HCT116 (cell line): ENCODE measurements at regions not wholly inside any gene's neighbourhood (a gene's known extent, or its start where the extent isn't known, plus 50 kb on each side); places are given as distances from the start of the nearest gene placed in this dataset.

Experiments used
- ATAC-seq: fragments of 200-7000 bp; cut with Tn5 transposase; 2 replicates; pipeline ENCODE4 v1.9.1; 2020; ENCODE audit warnings: mild to moderate bottlenecking, moderate library complexity
- BruUV-seq: library from RNA; stranded (reverse); fragments of 400-500 nt; replicated peaks from 2 replicates; lab custom pipeline; 2021; lab: Mats Ljungman, UMichigan
- CTCF ChIA-PET: fragments of 300-600 bp; sonication (Branson Sonifier 250); formaldehyde crosslinking; loops from one replicate; lab custom pipeline; 2021; ENCODE audit warnings: antibody characterized with exemption; lab: Charles Lee
- POLR2A ChIA-PET: fragments of 300-600, 350-600 bp; sonication (Branson Sonifier 250); formaldehyde crosslinking; loops from one replicate; lab custom pipeline; 2021; ENCODE audit warnings: antibody characterized with exemption; lab: Charles Lee
- RAD21 ChIA-PET, 2 experiments: fragments of 300-600 bp; sonication (Branson Sonifier 250); formaldehyde crosslinking; loops; one replicate each; lab custom pipeline; 2023; ENCODE audit warnings: low total read pairs in 2 of 2; ENCODE audit not compliant: uncharacterized antibody in 2 of 2, unreplicated experiment in 2 of 2, low non-redundant PET in 1 of 2; lab: Charles Lee
- DNase-seq: peaks from one replicate; pipeline ENCODE4 v3.0.0-alpha.2; 2010; ENCODE audit warnings: low read depth, low spot score
- H2AFZ ChIP-seq: fragments of 200-600 bp; shearing (Covaris generic), sonication (generic); 2 replicates; pipeline ENCODE4 v1.6.1; 2017; ENCODE audit warnings: low read depth, mixed run types, mixed read lengths, antibody characterized with exemption, low read length; ENCODE audit not compliant: poor library complexity, severe bottlenecking
- H3K27ac ChIP-seq: 2 replicates; pipeline ENCODE4 v1.5.1; 2012; ENCODE audit warnings: low read depth, low read length
- H3K27me3 ChIP-seq: fragments of 200-600 bp; sonication (generic); 2 replicates; pipeline ENCODE4 v1.6.1; 2016; ENCODE audit warnings: mixed run types, low read length, mixed read lengths; ENCODE audit not compliant: insufficient read depth
- H3K36me3 ChIP-seq, 2 experiments: fragments of 200-500 bp in 1 of 2; fragments of 200-600 bp in 1 of 2; sonication (Bioruptor generic) in 1 of 2; sonication (generic) in 1 of 2; 2 replicates each; pipeline versions ENCODE4 v1.5.1 to v1.6.1; 2014 to 2016; ENCODE audit warnings: low read length in 2 of 2, inconsistent platforms in 1 of 2, mixed read lengths in 1 of 2, mixed run types in 1 of 2; ENCODE audit not compliant: insufficient read depth in 2 of 2, control insufficient read depth in 1 of 2
- H3K4me1 ChIP-seq, 2 experiments: fragments of 200-600 bp in 1 of 2; sonication (generic) in 1 of 2; 2 replicates each; pipeline versions ENCODE4 v1.5.1 to v1.6.1; 2012 to 2017; ENCODE audit warnings: low read length in 2 of 2, inconsistent platforms in 1 of 2, mild to moderate bottlenecking in 1 of 2, mixed read lengths in 1 of 2, mixed run types in 1 of 2, moderate library complexity in 1 of 2; ENCODE audit not compliant: insufficient read depth in 2 of 2, control insufficient read depth in 1 of 2
- H3K4me2 ChIP-seq: fragments of 200-600 bp; sonication (generic); 2 replicates; pipeline ENCODE4 v1.6.1; 2017; ENCODE audit warnings: mixed run types, low read length, mixed read lengths
- H3K4me3 ChIP-seq, 2 experiments: fragments of 200-600 bp in 1 of 2; sonication (generic) in 1 of 2; replicated peaks in 1 of 2; 2 replicates each; pipeline ENCODE4 v1.5.1; 2011 to 2016; ENCODE audit warnings: low read length in 2 of 2, control low read depth in 1 of 2, low read depth in 1 of 2, mild to moderate bottlenecking in 1 of 2, mixed read lengths in 1 of 2, mixed run types in 1 of 2
- H3K79me2 ChIP-seq: fragments of 200-600 bp; sonication (generic); 2 replicates; pipeline ENCODE4 v1.6.1; 2017; ENCODE audit warnings: mild to moderate bottlenecking, mixed run types, low read length, moderate library complexity, mixed read lengths; ENCODE audit not compliant: insufficient read depth
- H3K9ac ChIP-seq: fragments of 200-600 bp; sonication (generic); 2 replicates; pipeline ENCODE4 v1.6.1; 2016; ENCODE audit warnings: low read length, mixed read lengths
- H3K9me2 ChIP-seq: fragments of 200-600 bp; sonication (generic), shearing (Covaris generic); 2 replicates; pipeline ENCODE4 v1.6.1; 2017; ENCODE audit warnings: mixed run types, mild to moderate bottlenecking, moderate library complexity; ENCODE audit not compliant: insufficient read depth
- H3K9me3 ChIP-seq, 2 experiments: fragments of 200-500 bp in 1 of 2; fragments of 200-600 bp in 1 of 2; sonication (Bioruptor generic) in 1 of 2; sonication (generic) in 1 of 2; 2 replicates each; pipeline ENCODE4 v1.6.1; 2014 to 2017; ENCODE audit warnings: low read length in 2 of 2, mixed read lengths in 2 of 2, inconsistent platforms in 1 of 2, low read depth in 1 of 2, mild to moderate bottlenecking in 1 of 2, mixed run types in 1 of 2, moderate library complexity in 1 of 2; ENCODE audit not compliant: control insufficient read depth in 1 of 2, insufficient read depth in 1 of 2
- H4K20me1 ChIP-seq: fragments of 200-600 bp; sonication (generic), shearing (Covaris generic); 2 replicates; pipeline ENCODE4 v1.6.1; 2017; ENCODE audit warnings: mixed run types, mild to moderate bottlenecking, moderate library complexity; ENCODE audit not compliant: insufficient read depth
- CBX3 ChIP-seq: IDR thresholded peaks from 2 replicates; pipeline ENCODE4 v1.6.1; 2012; ENCODE audit warnings: low read depth
- CTCF ChIP-seq, 3 experiments: fragments of 200-600 bp in 1 of 3; sonication (generic) in 1 of 3; IDR thresholded peaks in 2 of 3; conservative IDR thresholded peaks in 1 of 3; 2 replicates each; pipeline ENCODE4 v1.5.1; 2012 to 2017; ENCODE audit warnings: low read depth in 2 of 3, low read length in 2 of 3, antibody characterized with exemption in 1 of 3, borderline replicate concordance in 1 of 3, control low read depth in 1 of 3, mild to moderate bottlenecking in 1 of 3, mixed read lengths in 1 of 3, mixed run types in 1 of 3, moderate library complexity in 1 of 3; ENCODE audit not compliant: insufficient read depth in 1 of 3
- EGR1 ChIP-seq: IDR thresholded peaks from 2 replicates; pipeline ENCODE4 v1.6.1; 2012; ENCODE audit warnings: low read depth
- EZH2phosphoT487 ChIP-seq: fragments of 200-600 bp; IDR thresholded peaks from 2 replicates; pipeline ENCODE4 v1.6.1; 2018; ENCODE audit warnings: antibody characterized with exemption, borderline replicate concordance
- POLR2A ChIP-seq: IDR thresholded peaks from 2 replicates; pipeline ENCODE4 v1.7.0; 2011; ENCODE audit warnings: borderline replicate concordance; ENCODE audit not compliant: insufficient read depth, insufficient read length; ENCODE audit errors: extremely low read depth
- RAD21 ChIP-seq: IDR thresholded peaks from 2 replicates; pipeline ENCODE4 v1.6.1; 2012; ENCODE audit warnings: low read depth, mild to moderate bottlenecking
- SRF ChIP-seq: IDR thresholded peaks from 2 replicates; pipeline ENCODE4 v1.6.1; 2012; ENCODE audit warnings: low read depth
- intact Hi-C: fragments of 100-400 bp; cut with micrococcal nuclease; formaldehyde crosslinking; loops from 2 replicates; pipeline ENCODE4 v1.10.0; 2022

- no TSS peak for BruUV-seq
- no peak overlapping the region for H3K9ac ChIP-seq
- no peak for TF ChIP-seq RAD21
- H3K9me3 ChIP-seq: no peaks in the 10 kb centered on the region
- H3K36me3 ChIP-seq: no peaks in the 10 kb centered on the region
- no peaks in the 10 kb centered on the region for H3K27me3 ChIP-seq
- POLR2A ChIA-PET: no interaction called here
- H2AFZ ChIP-seq: no peak overlapping the region
- H3K79me2 ChIP-seq: no peaks in the 10 kb centered on the region
- CTCF ChIA-PET: no interaction called here
- H3K4me1 ChIP-seq: no peaks in the 10 kb centered on the region
- RAD21 ChIA-PET: no interaction called here
- no peak overlapping the region for H3K4me3 ChIP-seq
- no peaks in the 10 kb centered on the region for H4K20me1 ChIP-seq
- ATAC-seq (no peak), DNase-seq (no peak)
- no peak overlapping the region for H3K4me2 ChIP-seq
- H3K9me2 ChIP-seq: no peaks in the 10 kb centered on the region
- intact Hi-C loops: no loop called here
- no peak overlapping the region for H3K27ac ChIP-seq
These were observed 494.8 kb upstream of the NRXN1 start for GRCh38 chr2:51526766-51527165.

- TF ChIP-seq EZH2phosphoT487 (no peak), EGR1 (no peak), RAD21 (no peak), CTCF (IDR thresholded peaks at IDR 0.05 in 2 of 3, conservative IDR thresholded peaks at IDR 0.05 in 1 of 3; ENCODE audit: borderline replicate concordance in 1 of 3, insufficient read depth in 1 of 3, low read depth in 2 of 3, low read length in 2 of 3) (no peak), CBX3 (no peak), POLR2A (no peak), SRF (no peak)
- TF ChIP-seq, all 23 proteins: peak for 0
- no peak for DNase-seq
These were observed 484.7 kb upstream of the NRXN1 start for GRCh38 chr2:51516667-51517066.

More at GRCh38 chr2:51516667-51517066, 484.7 kb upstream of the NRXN1 start:
- RAD21 ChIA-PET: no interaction called here
- no peaks in the 10 kb centered on the region for H3K4me1 ChIP-seq
- no peaks in the 10 kb centered on the region for H3K79me2 ChIP-seq
- no peaks in the 10 kb centered on the region for H3K27me3 ChIP-seq
- H3K9ac ChIP-seq: no peak overlapping the region
- H3K4me3 ChIP-seq: no peak overlapping the region
- BruUV-seq: no TSS peak
- H3K27ac ChIP-seq: no peak overlapping the region
- H3K4me2 ChIP-seq: no peak overlapping the region
- H3K9me3 ChIP-seq: no peaks in the 10 kb centered on the region
- intact Hi-C loops: no loop called here
- CTCF ChIA-PET: no interaction called here
- H4K20me1 ChIP-seq: no peaks in the 10 kb centered on the region
- no peaks in the 10 kb centered on the region for H3K36me3 ChIP-seq
- H3K9me2 ChIP-seq: no peaks in the 10 kb centered on the region
- POLR2A ChIA-PET: no interaction called here
- ATAC-seq: no peak
- H2AFZ ChIP-seq: no peak overlapping the region
